Inflammatory macrophage treated with lipopolysaccharide for 1 hour (primary cell): ENCODE measurements at regions not wholly inside any gene's neighbourhood (a gene's known extent, or its start where the extent isn't known, plus 50 kb on each side); places are given as distances from the start of the nearest gene placed in this dataset.
"Not testable (repeated sequence)": the region's sequence is repeated elsewhere in the genome, so short reads cannot be mapped to it uniquely, and the experiment has no call there.

ENCODE experiments used
- DNase-seq, 2 donors: peaks; one replicate each; pipeline ENCODE4 v3.0.0-alpha.2; 2020 to 2022

- DNase-seq, result no peak
Observed at GRCh38 chr14:61160798-61161197, 120.3 kb downstream of the TMEM30B start.

GRCh38 chr14:61154641-61155040 is 126.5 kb downstream of the TMEM30B start:
- no peak for DNase-seq

GRCh38 chr14:61153914-61154545 is 127.1 kb downstream of the TMEM30B start:
- peak; percentile 16 to 18 for DNase-seq

- DNase-seq, result no peak
Observed at GRCh38 chr14:61153431-61153830, 127.7 kb downstream of the TMEM30B start.

GRCh38 chr14:61152851-61153364 is 128.2 kb downstream of the TMEM30B start:
- no peak for DNase-seq

GRCh38 chr14:61151251-61151650 is 129.9 kb downstream of the TMEM30B start:
- no peak for DNase-seq

- DNase-seq, result no peak
Observed at GRCh38 chr14:61150851-61151250, 130.3 kb downstream of the TMEM30B start.

- no peak for DNase-seq
Observed at GRCh38 chr14:61149896-61150295, 131.2 kb downstream of the TMEM30B start.

- DNase-seq, result no peak
Observed at GRCh38 chr14:61148742-61149350, 132.3 kb downstream of the TMEM30B start.

GRCh38 chr14:61147831-61148549 is 133.1 kb downstream of the TMEM30B start:
- DNase-seq, result no peak

GRCh38 chr14:61147381-61147821 is 133.7 kb downstream of the TMEM30B start:
- DNase-seq, result no peak

- no peak for DNase-seq
Observed at GRCh38 chr14:61146899-61147298, 134.2 kb downstream of the TMEM30B start.

GRCh38 chr14:61145903-61146481 is 135.1 kb downstream of the TMEM30B start:
- no peak for DNase-seq

GRCh38 chr14:61145034-61145902 is 135.9 kb downstream of the TMEM30B start:
- no peak for DNase-seq

GRCh38 chr14:61144117-61145033 is 136.8 kb downstream of the TMEM30B start:
- not testable (repeated sequence) for DNase-seq

- no peak for DNase-seq
Observed at GRCh38 chr14:61140872-61141271, 140.3 kb downstream of the TMEM30B start.

GRCh38 chr14:61140271-61140670 is 140.9 kb downstream of the TMEM30B start:
- DNase-seq, result no peak

- no peak for DNase-seq
Observed at GRCh38 chr14:61139006-61139599, 142.0 kb downstream of the TMEM30B start.

- no peak for DNase-seq
Observed at GRCh38 chr14:61132894-61133293, 148.2 kb downstream of the TMEM30B start.

GRCh38 chr14:61132336-61132735 is 148.8 kb downstream of the TMEM30B start:
- no peak for DNase-seq
